ENCODE measurements at regions not wholly inside any gene's neighbourhood (a gene's known extent, or its start where the extent isn't known, plus 50 kb on each side); places are given as distances from the start of the nearest gene placed in this dataset.

- Histone ChIP-seq H3K9me3 (ENCODE audit: control insufficient read depth in 2 of 3, insufficient read depth in 1 of 3, low read length in 3 of 3) (no peaks in the 10 kb centered on the region), H3K36me3 (ENCODE audit: control insufficient read depth in 2 of 3, insufficient read depth in 3 of 3, low read length in 3 of 3) (no peaks in the 10 kb centered on the region), H3K4me1 (ENCODE audit: control insufficient read depth in 2 of 3, insufficient read depth in 2 of 3, low read depth in 1 of 3, low read length in 3 of 3) (no peaks in the 10 kb centered on the region), H3K27me3 (ENCODE audit: control insufficient read depth, insufficient read depth, low read length) (no peaks in the 10 kb centered on the region), H3K9ac (ENCODE audit: low read length in 3 of 3) (no peak overlapping the region), H3K27ac (ENCODE audit: low read depth in 2 of 2, low read length in 2 of 2) (no peak overlapping the region), H3K4me3 (ENCODE audit: low read length in 3 of 3) (no peak overlapping the region)
- FAIRE-seq (no peak), DNase-seq (no peak)
- intact Hi-C loops (cut with DNase I), result no loop called here
- TF ChIP-seq CTCF (IDR thresholded peaks at IDR 0.05; ENCODE audit: borderline replicate concordance, extremely low read depth, insufficient read depth), result no peak
These were observed 221.6 kb upstream of the PBX1 start for GRCh38 chr1:164337394-164337793.

GRCh38 chr1:164337885-164338284 is 221.1 kb upstream of the PBX1 start:
- Histone ChIP-seq H3K9ac (ENCODE audit: low read length in 3 of 3) (no peak overlapping the region), H3K36me3 (ENCODE audit: control insufficient read depth in 2 of 3, insufficient read depth in 3 of 3, low read length in 3 of 3) (no peaks in the 10 kb centered on the region), H3K27me3 (ENCODE audit: control insufficient read depth, insufficient read depth, low read length) (no peaks in the 10 kb centered on the region), H3K27ac (ENCODE audit: low read depth in 2 of 2, low read length in 2 of 2) (no peak overlapping the region), H3K4me1 (ENCODE audit: control insufficient read depth in 2 of 3, insufficient read depth in 2 of 3, low read depth in 1 of 3, low read length in 3 of 3) (no peaks in the 10 kb centered on the region), H3K4me3 (ENCODE audit: low read length in 3 of 3) (no peak overlapping the region), H3K9me3 (ENCODE audit: control insufficient read depth in 2 of 3, insufficient read depth in 1 of 3, low read length in 3 of 3) (no peaks in the 10 kb centered on the region)
- DNase-seq (no peak), FAIRE-seq (no peak)
- no peak for TF ChIP-seq CTCF (IDR thresholded peaks at IDR 0.05; ENCODE audit: borderline replicate concordance, extremely low read depth, insufficient read depth)
- intact Hi-C loops (cut with DNase I), result no loop called here

GRCh38 chr1:164343189-164343588 is 215.8 kb upstream of the PBX1 start:
- no peak for FAIRE-seq
- TF ChIP-seq CTCF (IDR thresholded peaks at IDR 0.05; ENCODE audit: borderline replicate concordance, extremely low read depth, insufficient read depth), result no peak
- H3K27ac ChIP-seq (ENCODE audit: low read depth in 2 of 2, low read length in 2 of 2), result no peak overlapping the region
- H3K27me3 ChIP-seq (ENCODE audit: control insufficient read depth, insufficient read depth, low read length), result no peaks in the 10 kb centered on the region
- H3K9me3 ChIP-seq (ENCODE audit: control insufficient read depth in 2 of 3, insufficient read depth in 1 of 3, low read length in 3 of 3), result peaks cover 0 to 10% (median 10%) of the 10 kb centered on the region in 3 donors
- intact Hi-C loops (cut with DNase I), result no loop called here
- no peaks in the 10 kb centered on the region for H3K4me1 ChIP-seq (ENCODE audit: control insufficient read depth in 2 of 3, insufficient read depth in 2 of 3, low read depth in 1 of 3, low read length in 3 of 3)
- no peak overlapping the region for H3K9ac ChIP-seq (ENCODE audit: low read length in 3 of 3)
- no peak overlapping the region for H3K4me3 ChIP-seq (ENCODE audit: low read length in 3 of 3)
- no peak for DNase-seq
- no peaks in the 10 kb centered on the region for H3K36me3 ChIP-seq (ENCODE audit: control insufficient read depth in 2 of 3, insufficient read depth in 3 of 3, low read length in 3 of 3)

GRCh38 chr1:164347980-164348379 is 211.0 kb upstream of the PBX1 start:
- intact Hi-C loops (cut with DNase I), result no loop called here
- no peak for TF ChIP-seq CTCF (IDR thresholded peaks at IDR 0.05; ENCODE audit: borderline replicate concordance, extremely low read depth, insufficient read depth)
- no peaks in the 10 kb centered on the region for H3K4me1 ChIP-seq (ENCODE audit: control insufficient read depth in 2 of 3, insufficient read depth in 2 of 3, low read depth in 1 of 3, low read length in 3 of 3)
- FAIRE-seq, result no peak
- no peaks in the 10 kb centered on the region for H3K27me3 ChIP-seq (ENCODE audit: control insufficient read depth, insufficient read depth, low read length)
- no peak overlapping the region for H3K9ac ChIP-seq (ENCODE audit: low read length in 3 of 3)
- no peak for DNase-seq
- no peak overlapping the region for H3K27ac ChIP-seq (ENCODE audit: low read depth in 2 of 2, low read length in 2 of 2)
- H3K4me3 ChIP-seq (ENCODE audit: low read length in 3 of 3), result no peak overlapping the region
- H3K9me3 ChIP-seq (ENCODE audit: control insufficient read depth in 2 of 3, insufficient read depth in 1 of 3, low read length in 3 of 3), result peaks cover 0 to 28% (median 11%) of the 10 kb centered on the region in 3 donors
- no peaks in the 10 kb centered on the region for H3K36me3 ChIP-seq (ENCODE audit: control insufficient read depth in 2 of 3, insufficient read depth in 3 of 3, low read length in 3 of 3)

All from kidney (tissue), 13 donors.